ENCODE measurements at regions not wholly inside any gene's neighbourhood (a gene's known extent, or its start where the extent isn't known, plus 50 kb on each side); places are given as distances from the start of the nearest gene placed in this dataset.
"Not testable (repeated sequence)": the region's sequence is repeated elsewhere in the genome, so short reads cannot be mapped to it uniquely, and the experiment has no call there.

GRCh38 chr2:107534926-107535325 is 291.8 kb upstream of the RGPD4 start:
- 81% methylated on average over 9 of the region's 9 CpGs for WGBS (ENCODE audit: low lambda C conversion rate)
- TF ChIP-seq JUND (IDR thresholded peaks at IDR 0.05) (no peak), MEF2A (IDR thresholded peaks at IDR 0.05; ENCODE audit: borderline replicate concordance, low read depth) (no peak), ELF1 (IDR thresholded peaks at IDR 0.05) (no peak)

GRCh38 chr2:107535905-107536689 is 290.6 kb upstream of the RGPD4 start:
- H3K9me2 ChIP-seq; H4K20me1 ChIP-seq (ENCODE audit: insufficient read depth); DNase-seq; H3K9me3 ChIP-seq; H2AFZ ChIP-seq (ENCODE audit: low read depth); H3K9ac ChIP-seq; POLR2A ChIA-PET; H3K4me3 ChIP-seq (ENCODE audit: low read depth in 2 of 2, low read length in 1 of 2); H3K27ac ChIP-seq (ENCODE audit: low read depth in 2 of 2, low read length in 1 of 2); H3K79me2 ChIP-seq (ENCODE audit: insufficient read depth); CTCF ChIA-PET; H3K27me3 ChIP-seq (ENCODE audit: insufficient read depth); H3K4me1 ChIP-seq (ENCODE audit: control insufficient read depth in 1 of 2, insufficient read depth in 2 of 2, low read depth in 1 of 2, low read length in 1 of 2); H3F3A ChIP-seq (replicated peaks; ENCODE audit: insufficient read depth); H3K4me2 ChIP-seq; H3K36me3 ChIP-seq (replicated peaks in 1 of 2; ENCODE audit: control insufficient read depth in 1 of 2, insufficient read depth in 2 of 2, low read length in 1 of 2): not testable (repeated sequence)
- WGBS (ENCODE audit: low lambda C conversion rate): 71% methylated on average over 16 of the region's 28 CpGs

More at GRCh38 chr2:107534926-107535325, 291.8 kb upstream of the RGPD4 start:
- Histone ChIP-seq H3K27ac (ENCODE audit: low read depth in 2 of 2, low read length in 1 of 2) (no peak overlapping the region), H3K9me2 (no peaks in the 10 kb centered on the region), H3K9ac (no peak overlapping the region), H2AFZ (ENCODE audit: low read depth) (no peak overlapping the region), H3F3A (replicated peaks; ENCODE audit: insufficient read depth) (no peaks in the 10 kb centered on the region), H3K4me2 (no peak overlapping the region), H3K9me3 (no peaks in the 10 kb centered on the region), H3K4me3 (ENCODE audit: low read depth in 2 of 2, low read length in 1 of 2) (no peak overlapping the region), H3K27me3 (ENCODE audit: insufficient read depth) (no peaks in the 10 kb centered on the region), H3K36me3 (replicated peaks in 1 of 2; ENCODE audit: control insufficient read depth in 1 of 2, insufficient read depth in 2 of 2, low read length in 1 of 2) (no peaks in the 10 kb centered on the region), H3K4me1 (ENCODE audit: control insufficient read depth in 1 of 2, insufficient read depth in 2 of 2, low read depth in 1 of 2, low read length in 1 of 2) (peaks cover 0 to 2% of the 10 kb centered on the region in 2 experiments; a peak in 2 of 4 replicates), H4K20me1 (ENCODE audit: insufficient read depth) (no peaks in the 10 kb centered on the region), H3K79me2 (ENCODE audit: insufficient read depth) (no peaks in the 10 kb centered on the region)
- ChIA-PET CTCF (interaction anchor here (0.6 kb wide), 1 partner anchor 1081 kb away, joined by 3 read pairs; no protein-coding TSS in a partner anchor), POLR2A (no interaction called here)
- DNase-seq: no peak

GRCh38 chr2:107542314-107542740 is 284.4 kb upstream of the RGPD4 start:
- no peak for DNase-seq
- H2AFZ ChIP-seq (ENCODE audit: low read depth): no peak overlapping the region
- H3K9me2 ChIP-seq: no peaks in the 10 kb centered on the region
- POLR2A ChIA-PET: no interaction called here
- no peak overlapping the region for H3K9ac ChIP-seq
- H3K36me3 ChIP-seq (replicated peaks in 1 of 2; ENCODE audit: control insufficient read depth in 1 of 2, insufficient read depth in 2 of 2, low read length in 1 of 2): no peaks in the 10 kb centered on the region
- peaks cover 0 to 5% of the 10 kb centered on the region in 2 experiments; a peak in 1 of 4 replicates for H3K4me1 ChIP-seq (ENCODE audit: control insufficient read depth in 1 of 2, insufficient read depth in 2 of 2, low read depth in 1 of 2, low read length in 1 of 2)
- H3F3A ChIP-seq (replicated peaks; ENCODE audit: insufficient read depth): no peaks in the 10 kb centered on the region
- no peak overlapping the region for H3K4me2 ChIP-seq
- no peaks in the 10 kb centered on the region for H4K20me1 ChIP-seq (ENCODE audit: insufficient read depth)
- no peak overlapping the region for H3K4me3 ChIP-seq (ENCODE audit: low read depth in 2 of 2, low read length in 1 of 2)
- H3K9me3 ChIP-seq: no peaks in the 10 kb centered on the region
- H3K27ac ChIP-seq (ENCODE audit: low read depth in 2 of 2, low read length in 1 of 2): no peak overlapping the region
- H3K27me3 ChIP-seq (ENCODE audit: insufficient read depth): no peaks in the 10 kb centered on the region
- CTCF ChIA-PET: interaction anchor here (0.8 kb wide), 1 partner anchor 660 kb away, joined by 3 read pairs; no protein-coding TSS in a partner anchor
- 51% methylated on average over 4 of the region's 5 CpGs for WGBS (ENCODE audit: low lambda C conversion rate)
- no peaks in the 10 kb centered on the region for H3K79me2 ChIP-seq (ENCODE audit: insufficient read depth)
- TF ChIP-seq CTCF (IDR thresholded peaks at IDR 0.05) (no peak), RAD21 (IDR thresholded peaks at IDR 0.05; ENCODE audit: low read length) (no peak), GABPA (IDR thresholded peaks at IDR 0.05; ENCODE audit: low read depth) (no peak), PBX3 (IDR thresholded peaks at IDR 0.05) (no peak), CHD2 (IDR thresholded peaks at IDR 0.05; ENCODE audit: low read length, partially characterized antibody) (no peak), EP300 (IDR thresholded peaks at IDR 0.05; ENCODE audit: borderline replicate concordance in 1 of 2, low read depth in 1 of 2, low read length in 1 of 2) (no peak), RFX5 (IDR thresholded peaks at IDR 0.05; ENCODE audit: low read length) (no peak), POLR2AphosphoS5 (IDR thresholded peaks at IDR 0.05; ENCODE audit: low read depth, low read length) (no peak), TCF12 (IDR thresholded peaks at IDR 0.05) (no peak), FOXM1 (IDR thresholded peaks at IDR 0.05; ENCODE audit: low read depth) (no peak), MEF2A (IDR thresholded peaks at IDR 0.05; ENCODE audit: borderline replicate concordance, low read depth) (no peak), FOXJ3 (CRISPR knock-in tag; IDR thresholded peaks at IDR 0.05) (no peak), RCOR1 (IDR thresholded peaks at IDR 0.05; ENCODE audit: low read length) (no peak), ELF1 (IDR thresholded peaks at IDR 0.05) (no peak), REST (IDR thresholded peaks at IDR 0.05; ENCODE audit: low read depth, low read length) (no peak)

Measured in SK-N-SH (cell line).